ENCODE measurements at regions not wholly inside any gene's neighbourhood (a gene's known extent, or its start where the extent isn't known, plus 50 kb on each side); places are given as distances from the start of the nearest gene placed in this dataset.

DNA sequence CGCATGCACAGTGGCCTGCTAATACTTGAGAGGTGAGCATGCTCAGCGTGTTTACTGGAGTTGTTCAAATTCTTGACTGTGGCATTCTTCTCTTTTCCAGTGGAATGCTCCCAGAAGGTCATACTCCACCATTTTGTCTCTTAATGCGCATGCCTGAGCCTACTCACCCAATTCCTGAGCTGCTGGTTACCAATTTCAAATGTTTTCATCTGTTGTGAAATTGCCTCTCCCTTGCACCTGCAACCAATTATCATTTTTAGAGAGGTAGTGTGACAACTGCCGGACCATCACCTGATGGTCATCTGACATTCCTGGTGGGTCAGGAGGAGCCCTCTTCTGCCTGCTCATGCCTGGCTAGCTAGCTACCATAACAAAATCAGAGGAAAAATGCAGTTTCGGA is 82.2 kb upstream of the LIFR start:
- TF ChIP-seq TAF1 (IDR thresholded peaks at IDR 0.05; ENCODE audit: borderline replicate concordance, insufficient read depth, low read length) (no peak), FOXP2 (optimal IDR thresholded peaks at IDR 0.05; ENCODE audit: borderline replicate concordance, extremely low read depth, extremely low read length, insufficient read depth) (no peak), POLR2AphosphoS5 (IDR thresholded peaks at IDR 0.05; ENCODE audit: low read depth, low read length) (no peak), SIN3A (IDR thresholded peaks at IDR 0.05; ENCODE audit: borderline replicate concordance, insufficient read depth, low read length) (no peak)
- TF ChIP-seq, protein P1, sequence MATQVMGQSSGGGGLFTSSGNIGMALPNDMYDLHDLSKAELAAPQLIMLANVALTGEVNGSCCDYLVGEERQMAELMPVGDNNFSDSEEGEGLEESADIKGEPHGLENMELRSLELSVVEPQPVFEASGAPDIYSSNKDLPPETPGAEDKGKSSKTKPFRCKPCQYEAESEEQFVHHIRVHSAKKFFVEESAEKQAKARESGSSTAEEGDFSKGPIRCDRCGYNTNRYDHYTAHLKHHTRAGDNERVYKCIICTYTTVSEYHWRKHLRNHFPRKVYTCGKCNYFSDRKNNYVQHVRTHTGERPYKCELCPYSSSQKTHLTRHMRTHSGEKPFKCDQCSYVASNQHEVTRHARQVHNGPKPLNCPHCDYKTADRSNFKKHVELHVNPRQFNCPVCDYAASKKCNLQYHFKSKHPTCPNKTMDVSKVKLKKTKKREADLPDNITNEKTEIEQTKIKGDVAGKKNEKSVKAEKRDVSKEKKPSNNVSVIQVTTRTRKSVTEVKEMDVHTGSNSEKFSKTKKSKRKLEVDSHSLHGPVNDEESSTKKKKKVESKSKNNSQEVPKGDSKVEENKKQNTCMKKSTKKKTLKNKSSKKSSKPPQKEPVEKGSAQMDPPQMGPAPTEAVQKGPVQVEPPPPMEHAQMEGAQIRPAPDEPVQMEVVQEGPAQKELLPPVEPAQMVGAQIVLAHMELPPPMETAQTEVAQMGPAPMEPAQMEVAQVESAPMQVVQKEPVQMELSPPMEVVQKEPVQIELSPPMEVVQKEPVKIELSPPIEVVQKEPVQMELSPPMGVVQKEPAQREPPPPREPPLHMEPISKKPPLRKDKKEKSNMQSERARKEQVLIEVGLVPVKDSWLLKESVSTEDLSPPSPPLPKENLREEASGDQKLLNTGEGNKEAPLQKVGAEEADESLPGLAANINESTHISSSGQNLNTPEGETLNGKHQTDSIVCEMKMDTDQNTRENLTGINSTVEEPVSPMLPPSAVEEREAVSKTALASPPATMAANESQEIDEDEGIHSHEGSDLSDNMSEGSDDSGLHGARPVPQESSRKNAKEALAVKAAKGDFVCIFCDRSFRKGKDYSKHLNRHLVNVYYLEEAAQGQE (IDR thresholded peaks at IDR 0.05; ENCODE audit: insufficient read depth in 1 of 2, low read depth in 2 of 2, low read length in 2 of 2) = no peak

DNA sequence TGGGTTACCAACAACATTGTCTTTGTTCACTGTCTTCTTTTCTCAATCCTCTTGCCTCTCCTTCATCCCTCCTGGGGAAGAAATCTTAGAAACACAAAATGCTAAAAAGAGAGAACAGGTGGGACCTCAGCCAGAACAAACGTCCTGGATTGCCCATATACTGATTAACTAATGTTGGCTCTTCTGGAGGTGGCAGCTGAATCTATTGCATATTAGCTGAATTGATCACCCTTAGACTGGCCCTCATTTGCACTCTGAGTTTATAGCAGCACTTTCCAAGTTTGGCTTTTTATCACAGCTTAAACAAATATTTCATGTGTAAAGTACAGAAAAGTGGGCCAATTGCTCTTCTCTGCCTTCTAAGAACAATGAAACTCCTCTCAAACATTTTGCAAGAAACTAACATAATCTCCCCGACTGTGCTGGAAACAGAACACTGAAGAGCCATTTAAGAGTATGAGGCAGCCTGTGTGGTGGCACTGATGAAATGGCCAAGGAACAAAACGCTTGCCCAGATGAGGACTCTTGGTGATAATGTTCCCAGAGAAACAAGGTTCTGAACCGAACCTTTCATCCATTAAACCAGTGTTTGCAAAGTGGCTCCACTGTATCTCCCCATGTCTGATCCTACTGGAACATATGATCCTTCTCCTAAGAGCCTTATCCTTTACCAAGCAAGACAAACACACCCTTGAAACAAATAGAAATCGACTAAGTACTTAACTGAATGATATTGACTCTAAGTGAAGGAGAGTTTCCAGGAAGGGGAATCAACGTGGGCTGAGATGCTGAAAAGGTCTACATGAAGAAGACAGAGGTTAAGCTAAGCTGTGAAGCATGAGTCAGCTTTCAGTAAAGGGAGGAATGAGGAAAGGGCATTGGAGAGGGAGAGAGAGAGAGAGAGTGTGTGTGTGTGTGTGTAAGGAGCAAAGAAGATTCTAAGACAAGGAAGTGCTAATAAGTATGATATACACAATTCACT is 83.2 kb upstream of the LIFR start:
- TF ChIP-seq POLR2AphosphoS5 (IDR thresholded peaks at IDR 0.05; ENCODE audit: low read depth, low read length) (no peak), FOXP2 (optimal IDR thresholded peaks at IDR 0.05; ENCODE audit: borderline replicate concordance, extremely low read depth, extremely low read length, insufficient read depth) (no peak), SIN3A (IDR thresholded peaks at IDR 0.05; ENCODE audit: borderline replicate concordance, insufficient read depth, low read length) (no peak), TAF1 (IDR thresholded peaks at IDR 0.05; ENCODE audit: borderline replicate concordance, insufficient read depth, low read length) (no peak)
- TF ChIP-seq, protein P1 (IDR thresholded peaks at IDR 0.05; ENCODE audit: insufficient read depth in 1 of 2, low read depth in 2 of 2, low read length in 2 of 2) = no peak

DNA sequence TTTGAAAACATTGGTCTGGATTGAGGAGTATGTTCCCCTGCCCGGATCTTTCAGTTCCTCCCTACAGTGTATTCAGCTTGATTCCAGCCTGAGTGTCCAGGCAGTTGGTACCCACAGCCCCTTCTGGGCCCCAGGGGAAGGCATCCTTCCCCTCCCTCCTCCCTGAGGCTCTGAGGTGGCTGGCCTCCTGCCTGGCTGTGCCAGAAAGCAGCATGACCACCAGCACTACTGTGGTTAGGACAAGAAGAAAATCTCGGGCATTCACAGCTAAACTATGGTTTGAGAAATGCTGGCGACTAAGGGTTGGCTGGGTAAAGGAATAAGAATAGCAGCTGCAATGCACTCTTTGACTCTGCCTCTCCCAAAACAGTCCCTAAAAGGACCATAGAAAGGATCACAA is 84.6 kb upstream of the LIFR start:
- TF ChIP-seq, protein P1 (IDR thresholded peaks at IDR 0.05; ENCODE audit: insufficient read depth in 1 of 2, low read depth in 2 of 2, low read length in 2 of 2) = no peak
- no peak for TF ChIP-seq TAF1 (IDR thresholded peaks at IDR 0.05; ENCODE audit: borderline replicate concordance, insufficient read depth, low read length)
- TF ChIP-seq SIN3A (IDR thresholded peaks at IDR 0.05; ENCODE audit: borderline replicate concordance, insufficient read depth, low read length) = no peak
- TF ChIP-seq POLR2AphosphoS5 (IDR thresholded peaks at IDR 0.05; ENCODE audit: low read depth, low read length) = no peak
- no peak for TF ChIP-seq FOXP2 (optimal IDR thresholded peaks at IDR 0.05; ENCODE audit: borderline replicate concordance, extremely low read depth, extremely low read length, insufficient read depth)

DNA sequence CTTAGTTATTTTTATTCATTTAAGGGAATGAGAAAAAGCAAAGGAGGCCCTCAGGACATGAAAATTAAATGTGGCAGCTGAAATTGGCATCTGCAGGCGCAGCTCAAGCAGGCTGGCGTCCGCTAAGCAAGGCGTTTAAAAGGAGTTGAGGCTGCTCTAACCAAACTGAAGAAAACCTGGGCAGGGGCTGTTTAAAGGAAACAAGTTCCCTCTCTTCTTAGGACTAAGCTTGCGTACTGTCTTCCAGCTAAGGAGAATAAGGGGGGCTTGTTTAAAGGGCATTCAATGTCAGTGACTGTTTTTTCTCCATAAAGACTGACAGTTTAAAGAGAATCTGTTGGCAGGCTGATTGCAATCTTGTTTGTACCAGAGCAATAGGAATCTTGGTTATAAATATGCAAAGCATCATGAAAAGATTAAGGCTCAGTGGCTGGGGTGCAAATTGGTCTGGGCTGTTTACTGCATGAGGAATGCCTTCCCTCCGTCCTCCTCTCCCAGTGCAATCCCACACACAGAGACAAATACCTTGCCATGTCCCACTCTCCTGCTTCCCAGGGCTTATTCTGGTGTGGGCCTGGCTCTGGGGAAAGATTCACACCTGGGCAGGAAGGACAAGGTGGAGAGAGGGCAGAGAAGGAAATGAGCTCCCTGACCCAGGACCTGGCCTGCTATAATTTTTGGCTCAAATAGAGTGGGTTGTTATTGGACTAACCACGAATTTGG is 85.9 kb upstream of the LIFR start:
- TF ChIP-seq, protein P1 (IDR thresholded peaks at IDR 0.05; ENCODE audit: insufficient read depth in 1 of 2, low read depth in 2 of 2, low read length in 2 of 2) = no peak
- no peak for TF ChIP-seq TAF1 (IDR thresholded peaks at IDR 0.05; ENCODE audit: borderline replicate concordance, insufficient read depth, low read length)
- TF ChIP-seq POLR2AphosphoS5 (IDR thresholded peaks at IDR 0.05; ENCODE audit: low read depth, low read length) = no peak
- no peak for TF ChIP-seq FOXP2 (optimal IDR thresholded peaks at IDR 0.05; ENCODE audit: borderline replicate concordance, extremely low read depth, extremely low read length, insufficient read depth)
- TF ChIP-seq SIN3A (IDR thresholded peaks at IDR 0.05; ENCODE audit: borderline replicate concordance, insufficient read depth, low read length) = no peak

All from PFSK-1 (cell line).